ENCODE measurements at regions not wholly inside any gene's neighbourhood (a gene's known extent, or its start where the extent isn't known, plus 50 kb on each side); places are given as distances from the start of the nearest gene placed in this dataset.

- H3K27ac Mint-ChIP-seq (ENCODE audit: unreplicated experiment), result no peak overlapping the region
- no peaks in the 10 kb centered on the region for H3K9me3 Mint-ChIP-seq (ENCODE audit: unreplicated experiment)
- no peaks in the 10 kb centered on the region for H3K27me3 Mint-ChIP-seq (ENCODE audit: unreplicated experiment)
- no peak for DNase-seq (ENCODE audit: low spot score)
- no peak for TF ChIP-seq CTCF (IDR thresholded peaks at IDR 0.05; ENCODE audit: unreplicated experiment)
- no peak overlapping the region for H3K4me3 Mint-ChIP-seq (ENCODE audit: unreplicated experiment)
- no peaks in the 10 kb centered on the region for H3K36me3 Mint-ChIP-seq (ENCODE audit: low read depth, unreplicated experiment)
- peaks cover 3% of the 10 kb centered on the region for H3K4me1 Mint-ChIP-seq (ENCODE audit: unreplicated experiment)
Observed at GRCh38 chr6:164151161-164152120, 736.9 kb downstream of the QKI start.

- Mint-ChIP-seq H3K36me3 (ENCODE audit: low read depth, unreplicated experiment) (no peaks in the 10 kb centered on the region), H3K4me1 (ENCODE audit: unreplicated experiment) (peaks cover 3% of the 10 kb centered on the region), H3K27ac (ENCODE audit: unreplicated experiment) (no peak overlapping the region), H3K4me3 (ENCODE audit: unreplicated experiment) (no peak overlapping the region), H3K27me3 (ENCODE audit: unreplicated experiment) (no peaks in the 10 kb centered on the region), H3K9me3 (ENCODE audit: unreplicated experiment) (no peaks in the 10 kb centered on the region)
- TF ChIP-seq CTCF (IDR thresholded peaks at IDR 0.05; ENCODE audit: unreplicated experiment), result no peak
- no peak for DNase-seq (ENCODE audit: low spot score)
Observed at GRCh38 chr6:164150232-164150631, 735.7 kb downstream of the QKI start.

- peaks cover 3% of the 10 kb centered on the region for H3K4me1 Mint-ChIP-seq (ENCODE audit: unreplicated experiment)
- no peak overlapping the region for H3K27ac Mint-ChIP-seq (ENCODE audit: unreplicated experiment)
- no peak overlapping the region for H3K4me3 Mint-ChIP-seq (ENCODE audit: unreplicated experiment)
Observed at GRCh38 chr6:164148788-164149187, 734.3 kb downstream of the QKI start.

GRCh38 chr6:164144316-164144715, 729.8 kb downstream of the QKI start:
- Mint-ChIP-seq H3K9me3 (ENCODE audit: unreplicated experiment) (no peaks in the 10 kb centered on the region), H3K27me3 (ENCODE audit: unreplicated experiment) (no peaks in the 10 kb centered on the region), H3K27ac (ENCODE audit: unreplicated experiment) (no peak overlapping the region), H3K4me3 (ENCODE audit: unreplicated experiment) (no peak overlapping the region), H3K4me1 (ENCODE audit: unreplicated experiment) (no peaks in the 10 kb centered on the region), H3K36me3 (ENCODE audit: low read depth, unreplicated experiment) (no peaks in the 10 kb centered on the region)
- no peak for DNase-seq (ENCODE audit: low spot score)
- TF ChIP-seq CTCF (IDR thresholded peaks at IDR 0.05; ENCODE audit: unreplicated experiment), result no peak

More at GRCh38 chr6:164148788-164149187, 734.3 kb downstream of the QKI start:
- no peaks in the 10 kb centered on the region for H3K9me3 Mint-ChIP-seq (ENCODE audit: unreplicated experiment)
- no peaks in the 10 kb centered on the region for H3K36me3 Mint-ChIP-seq (ENCODE audit: low read depth, unreplicated experiment)
- H3K27me3 Mint-ChIP-seq (ENCODE audit: unreplicated experiment), result no peaks in the 10 kb centered on the region
- DNase-seq (ENCODE audit: low spot score), result no peak
- TF ChIP-seq CTCF (IDR thresholded peaks at IDR 0.05; ENCODE audit: unreplicated experiment), result no peak

GRCh38 chr6:164142322-164142721, 727.8 kb downstream of the QKI start:
- no peaks in the 10 kb centered on the region for H3K9me3 Mint-ChIP-seq (ENCODE audit: unreplicated experiment)
- H3K27ac Mint-ChIP-seq (ENCODE audit: unreplicated experiment), result no peak overlapping the region
- no peaks in the 10 kb centered on the region for H3K36me3 Mint-ChIP-seq (ENCODE audit: low read depth, unreplicated experiment)
- H3K27me3 Mint-ChIP-seq (ENCODE audit: unreplicated experiment), result no peaks in the 10 kb centered on the region
- no peak overlapping the region for H3K4me3 Mint-ChIP-seq (ENCODE audit: unreplicated experiment)
- TF ChIP-seq CTCF (IDR thresholded peaks at IDR 0.05; ENCODE audit: unreplicated experiment), result no peak
- no peaks in the 10 kb centered on the region for H3K4me1 Mint-ChIP-seq (ENCODE audit: unreplicated experiment)
- DNase-seq (ENCODE audit: low spot score), result no peak
